HG03460 (cell line): ENCODE measurements at regions not wholly inside any gene's neighbourhood (a gene's known extent, or its start where the extent isn't known, plus 50 kb on each side); places are given as distances from the start of the nearest gene placed in this dataset.
A peak's percentile ranks its signal among the peaks of the same experiment; 100 is the strongest.

ENCODE experiments used
- ATAC-seq: cut with Tn5 transposase; IDR thresholded peaks from one replicate; pipeline ENCODE4 v1.9.1; 2021; ENCODE audit not compliant: unreplicated experiment

DNA sequence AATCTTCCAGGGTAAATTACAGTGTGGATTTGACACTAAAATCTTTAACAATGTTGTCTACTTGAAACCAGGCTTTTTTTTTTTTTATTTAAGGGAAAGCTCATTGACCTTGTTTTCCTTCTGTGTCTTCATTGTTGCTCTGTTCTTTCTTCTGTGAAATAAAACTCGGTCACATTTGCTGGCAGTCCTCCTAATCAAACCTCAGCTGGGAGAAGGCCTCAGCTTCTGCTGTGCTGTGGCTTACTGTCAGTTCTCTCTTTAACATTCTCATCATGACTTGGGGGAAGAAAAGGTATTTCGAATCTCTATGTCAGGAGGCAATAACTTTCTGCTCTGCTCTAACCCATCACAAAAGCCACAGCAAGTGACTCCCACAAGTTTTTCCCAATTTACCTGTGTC is 268.9 kb downstream of the ZNF608 start:
- no peak for ATAC-seq

DNA sequence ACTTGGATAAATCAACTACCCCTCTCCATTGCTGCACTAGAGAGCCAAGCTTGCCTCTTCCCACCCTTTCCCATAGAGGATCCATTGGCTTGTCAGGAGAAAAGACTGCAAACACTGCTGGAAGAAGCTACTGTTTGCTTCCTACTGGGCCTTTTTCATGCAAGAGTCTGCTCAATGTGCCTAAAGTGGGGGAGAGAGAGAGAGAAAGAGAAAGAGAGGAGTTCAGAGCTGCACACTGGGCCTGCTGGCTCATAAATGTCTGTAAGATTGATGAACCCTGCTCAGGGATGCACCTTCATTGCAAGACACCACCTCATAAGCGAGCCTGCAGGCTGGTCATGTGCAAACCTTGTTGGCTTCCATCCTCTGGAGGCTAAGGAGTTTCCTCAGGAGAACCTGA is 269.4 kb downstream of the ZNF608 start:
- ATAC-seq = no peak

DNA sequence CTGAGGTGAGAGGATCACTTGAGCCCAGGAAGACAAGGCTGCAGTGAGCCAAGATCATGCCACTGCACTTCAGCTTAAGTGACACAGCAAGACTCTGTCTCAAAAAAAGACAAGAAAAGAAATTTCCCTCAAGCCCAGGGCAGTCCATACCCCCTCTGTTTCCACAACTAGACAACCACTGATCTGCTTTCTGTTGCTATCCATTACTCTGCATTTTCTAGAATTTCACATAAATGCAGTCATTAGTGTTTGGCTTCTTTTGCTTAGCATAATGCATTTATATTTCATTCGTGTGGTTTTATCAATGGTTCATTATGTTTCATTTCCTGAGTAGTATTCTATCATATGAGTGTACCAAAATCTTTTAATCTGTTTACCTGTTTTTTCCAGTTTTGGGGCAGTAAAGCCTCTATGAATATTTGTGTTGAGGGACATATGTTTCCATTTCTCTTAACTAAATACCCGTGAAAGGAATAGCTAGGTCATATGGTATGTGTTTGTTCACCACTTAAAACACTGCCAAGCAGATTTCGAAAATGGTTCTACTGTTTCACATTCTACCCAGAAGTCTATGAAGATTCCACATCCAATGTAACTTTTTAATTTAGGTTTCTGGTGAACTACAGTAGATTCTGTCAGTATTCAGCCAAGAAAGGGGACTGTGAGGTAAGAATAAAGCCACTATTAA is 271.8 kb downstream of the ZNF608 start:
- ATAC-seq = no peak

DNA sequence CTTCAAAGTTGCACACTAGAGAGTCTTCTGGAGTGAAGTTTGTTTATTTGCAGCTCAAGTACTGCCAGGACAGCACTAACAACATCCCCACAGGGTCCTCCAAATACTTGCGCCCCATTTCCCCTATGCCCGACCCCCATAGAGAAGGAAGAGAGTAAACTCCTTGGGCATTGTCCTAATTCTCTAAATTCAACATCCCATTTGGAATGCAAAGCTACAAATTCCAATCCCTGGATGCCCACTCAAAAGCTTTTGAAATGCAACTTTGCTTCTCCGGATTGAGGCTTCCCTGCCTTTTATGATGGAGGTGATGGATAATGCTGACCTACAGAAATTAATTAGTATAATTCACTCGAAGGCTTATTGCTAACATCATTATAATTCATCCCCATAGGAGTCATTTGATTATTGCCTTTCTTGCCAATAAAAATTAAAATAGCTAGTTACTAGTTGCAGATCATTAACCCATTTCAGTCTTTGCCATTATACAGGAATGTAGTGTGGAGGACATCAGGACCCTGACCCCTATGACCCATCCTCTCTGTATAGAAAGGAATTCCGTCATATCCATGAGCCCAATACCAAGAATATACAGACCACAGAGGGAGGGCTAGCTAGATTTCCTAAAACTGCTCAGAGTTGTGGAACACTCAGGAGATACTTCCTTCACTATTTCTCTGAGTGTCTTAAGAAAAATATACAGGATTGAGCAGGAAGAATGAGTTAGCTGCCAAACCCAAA is 277.6 kb downstream of the ZNF608 start:
- ATAC-seq = no peak

DNA sequence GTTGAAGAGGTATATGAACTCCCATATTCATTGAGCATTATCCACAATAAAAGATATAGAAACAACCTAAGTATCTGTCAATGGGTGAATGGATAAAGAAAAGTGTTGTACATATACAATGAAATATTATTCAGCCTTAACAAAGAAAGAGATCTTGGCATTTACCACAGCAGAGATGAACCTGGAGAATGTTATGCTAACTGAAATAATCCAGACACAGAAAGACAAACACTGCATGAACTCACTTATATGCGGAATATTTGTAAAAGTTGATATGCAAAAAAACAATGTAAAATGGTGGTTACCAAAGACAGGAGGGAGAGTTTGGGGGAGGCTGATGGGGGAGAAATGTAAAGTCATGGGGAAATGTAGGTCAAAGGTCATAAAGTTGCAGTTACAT is 278.7 kb downstream of the ZNF608 start:
- ATAC-seq = no peak

DNA sequence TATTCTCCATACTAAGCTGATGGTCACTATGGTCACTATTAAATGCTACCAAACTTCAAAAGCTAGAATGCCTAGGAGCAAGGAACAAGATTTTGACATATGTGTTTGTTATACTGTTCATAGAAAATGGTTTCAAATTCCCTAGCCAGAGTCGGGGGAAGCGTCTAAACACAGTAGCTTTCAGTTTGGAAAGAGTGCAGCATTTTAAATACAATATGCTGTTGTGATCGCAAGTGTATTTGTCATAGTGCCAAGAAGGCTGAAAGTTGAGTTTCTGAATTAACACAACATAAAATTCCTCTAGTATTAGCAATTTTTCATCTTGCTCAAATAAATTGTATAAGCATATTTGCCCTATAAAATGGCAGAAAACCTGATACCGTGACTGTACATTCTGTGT is 280.4 kb downstream of the ZNF608 start:
- ATAC-seq = no peak

DNA sequence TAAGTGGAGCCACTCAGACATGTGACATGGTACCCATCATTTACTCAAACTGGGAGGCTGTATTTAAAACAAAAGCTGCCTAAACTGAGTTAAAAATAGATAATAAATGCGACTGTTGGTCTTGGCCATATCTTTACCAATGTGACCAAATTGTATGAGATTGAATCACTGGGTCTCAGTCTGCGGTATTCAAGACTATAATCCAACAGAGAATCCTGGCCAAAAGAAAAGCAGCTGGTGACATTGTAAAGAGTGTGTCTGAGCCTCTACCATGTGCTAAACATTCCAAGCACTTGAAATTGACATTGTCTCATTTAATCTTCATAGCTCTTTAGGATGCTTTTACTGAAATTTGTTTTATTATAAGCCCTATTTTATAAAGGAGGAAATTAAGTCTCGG is 282.6 kb downstream of the ZNF608 start:
- no peak for ATAC-seq

DNA sequence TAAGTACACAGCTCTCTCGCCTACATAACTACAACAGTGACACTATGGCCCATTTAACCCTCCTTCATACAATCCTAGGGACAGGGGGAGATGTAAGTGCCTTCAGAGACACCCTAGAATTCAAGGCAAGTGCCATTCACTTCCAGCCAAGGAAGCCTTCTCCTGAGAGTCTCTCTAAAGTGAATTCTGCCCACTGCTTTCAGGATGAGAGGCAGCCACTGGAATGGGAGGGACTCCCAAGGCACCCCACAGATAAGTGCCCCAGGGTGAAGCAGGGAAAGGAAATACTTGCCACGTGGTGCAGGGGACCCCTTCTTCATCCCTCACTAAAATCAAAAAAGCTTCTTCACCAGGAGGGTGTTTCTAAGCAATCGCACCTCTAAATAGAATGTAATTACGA is 283.7 kb downstream of the ZNF608 start:
- no peak for ATAC-seq

DNA sequence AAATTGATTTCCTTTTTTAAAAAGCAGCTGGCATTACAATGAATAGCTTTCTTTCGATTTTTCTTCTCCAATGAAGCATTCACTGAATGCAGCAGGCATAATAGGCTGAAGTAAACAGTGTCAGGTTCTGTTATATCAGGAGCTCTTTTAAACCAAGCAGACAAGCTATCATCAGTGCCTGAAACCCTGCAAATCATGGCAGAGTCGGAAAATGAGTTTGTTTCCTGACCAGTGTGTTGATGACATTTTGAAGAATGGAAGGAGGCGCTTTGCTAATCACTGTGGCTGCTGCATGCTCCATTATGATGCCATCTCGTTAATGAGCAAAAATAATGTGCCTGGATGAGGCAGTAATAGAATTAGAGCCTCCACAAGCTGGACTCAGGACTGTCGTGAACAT is 284.5 kb downstream of the ZNF608 start:
- ATAC-seq = no peak

DNA sequence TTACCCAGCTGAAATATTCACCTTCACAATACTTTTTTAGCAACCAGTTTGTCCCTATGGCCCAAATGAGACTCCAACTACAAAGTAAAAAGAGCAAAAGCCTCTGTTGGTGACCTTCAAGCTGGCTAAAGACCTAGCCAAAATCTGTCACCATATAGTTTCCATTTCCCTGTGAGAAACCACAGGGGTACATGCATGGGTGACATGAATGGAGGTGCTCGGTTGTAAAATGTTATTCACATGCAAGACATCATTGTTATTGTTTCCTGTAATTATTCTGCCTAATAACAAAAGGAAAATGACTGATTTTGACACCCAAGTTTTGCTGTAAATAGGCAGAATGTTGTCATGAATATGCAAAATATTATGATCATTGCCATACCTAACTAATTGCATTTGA is 285.3 kb downstream of the ZNF608 start:
- ATAC-seq = no peak

DNA sequence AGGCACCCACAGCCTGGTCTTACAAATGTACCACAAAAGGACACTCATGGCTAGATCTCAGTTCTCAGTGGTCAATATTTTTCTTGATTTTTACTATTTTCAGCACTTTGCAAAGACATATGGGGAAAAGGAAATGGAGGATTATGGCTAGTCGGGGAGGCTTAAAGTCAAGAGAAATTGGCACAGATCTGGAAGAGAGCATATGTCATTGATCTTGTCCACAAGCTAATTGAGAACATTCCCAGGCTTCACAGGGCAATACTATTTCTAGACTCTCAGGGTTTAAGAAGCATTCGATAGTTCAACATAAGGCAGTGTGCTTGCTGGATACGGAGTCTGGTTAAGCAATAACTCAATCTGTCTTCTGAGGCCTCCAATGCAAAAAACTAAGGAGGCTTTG is 285.8 kb downstream of the ZNF608 start:
- ATAC-seq = no peak

DNA sequence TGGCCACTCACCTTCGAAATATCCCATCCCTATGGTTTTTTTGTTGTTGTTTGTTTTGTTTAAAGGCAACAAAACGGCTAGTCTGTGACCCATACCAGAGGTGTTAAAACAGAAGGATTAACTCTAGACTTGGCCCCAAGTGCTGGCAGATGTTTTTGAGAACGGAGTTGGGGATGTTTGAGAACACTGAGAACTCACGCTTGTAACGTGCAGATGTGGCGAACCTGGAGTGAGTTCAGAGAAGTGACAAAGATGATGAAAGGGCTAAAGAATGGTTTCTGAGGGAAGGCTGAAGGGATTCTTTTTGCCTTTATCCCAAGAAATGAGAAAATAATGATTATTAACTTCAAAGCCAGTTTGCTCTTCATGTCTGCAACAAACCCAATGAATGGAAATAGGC is 286.5 kb downstream of the ZNF608 start:
- ATAC-seq = no peak

DNA sequence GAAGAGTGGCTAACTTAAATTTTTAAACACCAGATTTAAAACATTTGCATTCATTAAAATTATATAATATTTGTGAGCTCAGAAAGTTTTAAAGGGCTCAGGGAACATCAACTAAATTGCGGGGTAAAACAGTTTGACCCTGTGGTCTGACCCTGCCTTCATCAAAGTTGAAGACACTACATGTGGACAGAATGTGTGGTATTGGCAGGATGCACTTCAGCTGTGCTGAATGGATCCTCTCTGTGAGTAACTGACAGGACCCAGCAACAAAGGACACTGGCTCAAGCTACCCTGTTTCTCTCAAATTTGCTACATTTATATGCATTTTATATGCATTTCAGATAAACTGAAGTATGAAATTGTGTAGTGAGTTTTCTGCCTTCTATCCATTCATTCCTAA is 288.5 kb downstream of the ZNF608 start:
- no peak for ATAC-seq

DNA sequence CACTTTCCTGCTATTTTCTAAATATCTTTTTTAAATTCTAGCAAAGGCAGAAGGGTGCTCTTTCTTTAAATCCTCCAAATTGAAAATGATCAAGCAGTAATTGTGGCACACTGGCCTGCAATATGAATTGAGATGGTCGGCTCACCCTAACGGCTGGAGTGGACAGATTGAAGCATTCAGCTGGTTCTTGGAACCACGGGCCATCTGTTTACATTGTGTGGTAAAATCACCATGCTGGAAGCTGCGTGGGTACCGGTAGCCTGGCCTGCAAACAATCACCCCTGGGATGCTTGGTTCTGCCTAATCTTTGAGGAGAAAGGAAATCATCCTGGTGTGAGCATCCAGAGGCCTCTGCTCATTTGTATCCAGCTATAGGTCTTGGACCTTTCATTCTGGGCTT is 289.3 kb downstream of the ZNF608 start:
- no peak for ATAC-seq

DNA sequence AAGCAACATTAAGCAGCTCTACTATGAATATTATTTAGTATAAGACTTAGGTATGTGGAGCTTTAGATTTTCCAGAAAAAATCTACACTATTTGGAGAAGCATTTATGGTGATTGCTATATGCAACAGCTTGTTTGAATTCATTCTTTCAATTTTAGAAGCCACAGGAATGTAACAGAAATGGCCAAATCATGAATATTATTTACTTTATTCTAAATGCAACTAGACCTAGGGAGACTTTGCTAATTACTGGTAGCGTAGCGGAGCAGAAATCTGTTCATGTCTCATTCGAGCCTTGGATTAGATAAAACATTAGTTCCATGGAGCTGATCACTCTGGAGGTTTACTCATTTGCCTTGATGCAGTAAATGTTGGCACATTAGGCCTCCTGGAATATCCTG is 290.2 kb downstream of the ZNF608 start:
- ATAC-seq = no peak

DNA sequence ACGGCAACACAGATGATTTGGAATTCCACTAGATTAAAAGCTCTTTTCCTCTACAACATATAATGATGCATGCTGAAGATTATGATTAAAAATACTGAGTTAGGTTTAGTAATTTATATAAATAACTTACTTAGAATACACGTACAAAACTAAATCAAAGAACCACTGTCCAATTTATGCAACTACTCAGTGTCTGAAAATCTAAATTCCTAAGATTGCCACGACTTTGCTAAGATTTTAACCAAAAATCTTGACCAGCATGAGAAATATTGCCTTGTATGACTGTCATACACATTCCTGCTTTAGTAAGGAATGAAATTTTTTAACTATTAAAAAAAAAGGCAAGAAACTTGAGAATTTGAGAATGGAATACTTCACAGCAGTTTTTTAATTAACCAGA is 292.4 kb downstream of the ZNF608 start:
- ATAC-seq = peak; percentile 5

DNA sequence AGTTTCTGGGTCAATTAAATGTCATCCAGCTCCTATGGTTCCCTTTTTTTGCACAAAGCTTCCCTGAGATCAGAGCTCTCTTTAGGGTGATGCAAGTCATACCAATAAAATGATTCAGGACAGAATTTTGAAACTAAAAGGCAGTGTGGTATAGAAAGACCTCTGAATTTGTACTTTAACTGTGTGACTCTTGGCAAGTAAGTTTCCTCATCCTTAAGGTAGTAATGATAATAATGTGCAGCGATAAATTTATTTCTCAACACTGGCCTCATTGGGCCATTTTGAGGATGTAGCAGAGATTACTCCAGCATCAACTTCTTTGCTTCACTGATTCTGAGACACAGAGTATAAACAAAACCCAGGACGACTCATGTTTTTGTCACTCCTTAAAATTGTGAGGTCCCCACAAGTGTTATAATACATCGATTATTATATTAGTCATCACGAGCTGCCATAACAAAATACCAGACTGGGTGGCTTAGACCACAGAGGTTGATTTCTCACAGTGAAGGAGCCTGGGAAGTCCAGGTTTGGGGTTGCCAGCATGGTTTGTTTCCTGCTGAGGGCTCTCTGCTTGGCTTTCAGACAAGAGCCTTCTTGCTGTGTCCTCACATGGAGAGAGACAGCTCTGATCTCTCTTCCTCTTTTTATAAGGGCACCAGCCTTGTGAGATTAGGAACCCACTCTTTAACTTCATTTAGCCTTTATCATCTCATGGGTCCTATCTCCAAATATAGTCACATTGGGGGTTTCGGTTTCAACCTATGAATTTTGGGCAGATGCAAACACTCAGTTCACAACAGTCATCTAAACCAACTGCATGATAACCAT is 293.0 kb downstream of the ZNF608 start:
- ATAC-seq = peak; percentile 96

DNA sequence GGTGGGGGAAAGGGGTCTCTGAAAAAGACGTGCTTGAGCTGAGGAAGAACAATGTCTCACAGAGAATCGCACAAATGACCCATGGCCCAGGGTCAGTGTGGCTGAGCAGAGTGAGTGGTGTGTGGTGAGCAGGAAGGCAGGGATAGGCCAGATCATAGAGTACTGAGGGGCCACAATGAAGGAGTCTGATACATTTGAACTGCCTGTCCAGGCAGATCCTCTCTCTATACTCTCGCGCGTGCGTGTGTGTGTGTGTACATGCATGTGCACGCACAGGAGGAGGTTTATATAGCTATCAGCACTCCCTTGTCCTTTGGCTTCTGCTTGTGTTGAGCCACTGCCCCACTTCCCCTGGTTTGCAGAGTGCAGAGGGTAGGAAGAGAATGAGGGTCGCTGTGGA is 294.0 kb downstream of the ZNF608 start:
- ATAC-seq = no peak

DNA sequence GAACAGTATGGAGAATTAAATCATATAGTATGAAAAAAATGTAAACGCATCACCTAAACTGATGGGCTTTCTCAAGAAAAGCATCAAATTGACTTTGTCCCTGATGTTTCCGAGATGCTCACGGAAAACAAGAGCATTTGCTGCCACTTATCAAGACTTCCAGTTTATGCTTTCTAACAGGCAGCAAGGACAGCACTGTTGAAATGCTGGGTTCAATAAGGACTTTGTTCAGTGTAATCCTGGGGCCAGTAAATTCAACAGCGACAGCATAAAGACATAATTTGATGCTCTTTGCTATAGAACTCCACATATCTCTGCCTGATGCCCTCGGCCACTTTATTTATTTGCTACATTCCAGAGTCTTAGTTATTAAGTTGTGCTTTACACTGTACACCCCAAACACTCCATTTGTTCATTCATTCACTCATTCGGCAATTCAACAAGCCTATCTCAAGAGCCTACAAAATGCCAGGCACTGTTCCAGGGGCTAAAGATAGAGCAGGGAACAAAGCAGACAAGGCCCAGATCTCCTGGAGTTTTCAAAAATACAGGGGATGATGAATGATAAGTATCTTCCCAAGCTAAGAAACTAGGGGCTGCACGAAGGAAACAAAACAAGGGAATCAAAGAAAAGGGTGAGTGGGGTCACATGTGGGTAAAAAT is 294.6 kb downstream of the ZNF608 start:
- ATAC-seq = no peak

DNA sequence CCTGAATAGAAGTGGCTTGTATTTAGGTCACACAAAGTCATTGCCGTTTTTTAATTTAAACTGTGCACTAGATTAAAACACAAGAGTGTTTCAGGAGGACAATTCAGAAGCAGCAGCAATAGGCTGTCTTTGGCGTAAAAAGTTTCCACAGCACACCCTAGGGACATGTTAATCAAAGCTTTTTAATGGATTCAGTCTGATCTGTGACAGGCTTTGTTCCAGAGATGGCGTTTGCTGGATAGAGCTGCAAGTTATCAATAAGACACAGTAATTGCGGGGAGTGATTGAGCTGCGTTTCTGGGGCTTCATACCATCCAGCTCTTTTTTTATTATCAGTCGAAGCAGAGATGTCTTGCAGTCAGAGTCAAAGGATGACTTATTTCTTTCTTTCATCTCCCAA is 300.3 kb downstream of the ZNF608 start:
- ATAC-seq = no peak

DNA sequence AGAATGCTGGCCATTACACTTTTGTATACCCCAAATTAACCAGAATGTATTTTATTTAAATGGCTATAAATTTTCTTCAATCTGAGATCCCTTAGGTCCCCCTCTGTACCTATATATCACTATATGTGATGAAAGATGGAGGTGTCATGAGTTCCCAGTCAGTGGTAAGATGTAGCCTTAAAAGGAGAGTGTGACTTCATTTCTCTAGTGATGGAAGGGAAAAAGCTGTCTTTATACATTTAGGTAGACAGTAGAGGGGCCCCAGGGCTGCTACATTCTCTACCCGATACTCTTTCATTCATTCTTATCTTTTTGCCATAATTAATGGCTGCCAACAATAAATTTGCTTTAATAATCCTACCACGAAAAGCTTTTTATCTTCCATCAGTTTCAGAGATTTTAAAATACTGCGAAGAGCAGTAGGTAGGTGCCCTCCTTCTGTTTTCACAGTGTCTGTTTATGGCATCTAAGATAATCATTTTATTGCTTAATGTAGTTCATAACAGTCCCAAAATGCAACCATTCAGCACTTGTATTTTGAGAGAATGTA is 301.3 kb downstream of the ZNF608 start:
- ATAC-seq = no peak
